ENCODE measurements at regions not wholly inside any gene's neighbourhood (a gene's known extent, or its start where the extent isn't known, plus 50 kb on each side); places are given as distances from the start of the nearest gene placed in this dataset.

- no peak for DNase-seq (ENCODE audit: low spot score)
Observed at GRCh38 chr1:14100919-14101318, 400.9 kb downstream of the PRDM2 start.

- no peak for DNase-seq (ENCODE audit: low spot score)
Observed at GRCh38 chr1:14102180-14102579, 402.2 kb downstream of the PRDM2 start.

GRCh38 chr1:14103878-14104430 lies 404.0 kb downstream of the PRDM2 start:
- no peak for DNase-seq (ENCODE audit: low spot score)

GRCh38 chr1:14106126-14106525 lies 406.1 kb downstream of the PRDM2 start:
- DNase-seq (ENCODE audit: low spot score), result no peak

- no peak for DNase-seq (ENCODE audit: low spot score)
Observed at GRCh38 chr1:14106679-14107313, 406.8 kb downstream of the PRDM2 start.

- no peak for DNase-seq (ENCODE audit: low spot score)
Observed at GRCh38 chr1:14108356-14109275, 408.6 kb downstream of the PRDM2 start.

GRCh38 chr1:14109276-14109635 lies 409.3 kb downstream of the PRDM2 start:
- DNase-seq (ENCODE audit: low spot score), result no peak

GRCh38 chr1:14110040-14110439 lies 410.1 kb downstream of the PRDM2 start:
- no peak for DNase-seq (ENCODE audit: low spot score)

GRCh38 chr1:14111121-14111520 lies 411.1 kb downstream of the PRDM2 start:
- no peak for DNase-seq (ENCODE audit: low spot score)

GRCh38 chr1:14112613-14113012 lies 412.6 kb downstream of the PRDM2 start:
- no peak for DNase-seq (ENCODE audit: low spot score)

GRCh38 chr1:14113271-14113670 lies 413.3 kb downstream of the PRDM2 start:
- no peak for DNase-seq (ENCODE audit: low spot score)

- DNase-seq (ENCODE audit: low spot score), result no peak
Observed at GRCh38 chr1:14113841-14114567, 414.0 kb downstream of the PRDM2 start.

- no peak for DNase-seq (ENCODE audit: low spot score)
Observed at GRCh38 chr1:14115976-14116375, 416.0 kb downstream of the PRDM2 start.

GRCh38 chr1:14117700-14118099 lies 417.7 kb downstream of the PRDM2 start:
- DNase-seq (ENCODE audit: low spot score), result no peak

- no peak for DNase-seq (ENCODE audit: low spot score)
Observed at GRCh38 chr1:14118691-14119485, 418.9 kb downstream of the PRDM2 start.

GRCh38 chr1:14120895-14121294 lies 420.9 kb downstream of the PRDM2 start:
- no peak for DNase-seq (ENCODE audit: low spot score)

GRCh38 chr1:14128096-14128495 lies 428.1 kb downstream of the PRDM2 start:
- DNase-seq (ENCODE audit: low spot score), result no peak

- DNase-seq (ENCODE audit: low spot score), result no peak
Observed at GRCh38 chr1:14129009-14129408, 429.0 kb downstream of the PRDM2 start.

GRCh38 chr1:14135070-14135469 lies 435.1 kb downstream of the PRDM2 start:
- DNase-seq (ENCODE audit: low spot score), result no peak

GRCh38 chr1:14136152-14136763 lies 436.3 kb downstream of the PRDM2 start:
- DNase-seq (ENCODE audit: low spot score), result no peak

GRCh38 chr1:14136881-14137280 lies 436.9 kb downstream of the PRDM2 start:
- no peak for DNase-seq (ENCODE audit: low spot score)
